Retinal pigment epithelial cell (primary cell): ENCODE measurements at regions not wholly inside any gene's neighbourhood (a gene's known extent, or its start where the extent isn't known, plus 50 kb on each side); places are given as distances from the start of the nearest gene placed in this dataset.

Experiments
- DNase-seq: peaks from one replicate; pipeline ENCODE4 v3.0.0-alpha.2; 2010; ENCODE audit warnings: low read depth
- H3K4me3 ChIP-seq: 2 replicates; pipeline ENCODE4 v1.5.1; 2011; ENCODE audit warnings: mild to moderate bottlenecking, low read length, control low read depth, moderate library complexity
- CTCF ChIP-seq: conservative IDR thresholded peaks from 2 replicates; pipeline ENCODE4 v1.5.1; 2011; ENCODE audit warnings: low read depth, low read length, control low read depth, inconsistent platforms

DNA sequence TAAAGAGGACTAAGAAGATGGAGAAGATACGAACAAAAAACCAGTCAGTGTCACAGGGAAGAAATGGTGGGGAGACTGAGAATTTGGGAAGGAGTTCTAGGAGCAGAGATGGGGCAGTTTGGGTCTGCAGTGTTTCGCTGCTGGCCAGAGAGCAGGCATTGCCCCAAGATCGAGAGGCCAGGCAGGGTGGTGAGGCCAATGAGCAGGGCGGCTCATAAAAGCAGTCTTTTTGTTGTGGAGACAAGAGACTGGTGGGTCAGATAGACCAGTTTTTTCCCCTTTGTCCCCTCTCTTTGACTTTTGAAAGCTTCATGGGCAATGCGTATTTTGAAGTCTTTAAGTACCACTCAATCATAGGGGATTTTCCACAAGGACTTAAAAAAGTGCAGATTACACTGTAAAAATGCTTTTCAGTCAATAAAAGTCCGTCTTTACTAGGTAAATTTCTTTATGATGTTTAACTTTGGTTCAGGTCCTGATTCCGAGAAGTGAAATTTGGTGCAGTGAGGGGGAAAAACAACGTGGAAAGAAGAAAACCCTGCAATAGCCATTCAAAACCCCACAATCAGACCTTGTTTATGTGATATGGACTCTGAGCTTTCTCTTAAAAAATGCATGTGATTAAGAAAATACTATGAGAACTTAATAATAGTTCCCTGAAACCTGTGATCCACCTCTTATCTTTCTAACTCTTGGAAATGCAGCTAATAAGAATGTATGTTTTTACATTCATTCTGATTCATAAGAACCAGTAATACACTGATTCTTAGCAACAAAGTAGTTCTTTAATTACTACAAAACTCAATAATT is 338.9 kb downstream of the KLF5 start:
- H3K4me3 ChIP-seq = no peak overlapping the region
- no peak for TF ChIP-seq CTCF
- no peak for DNase-seq

GRCh38 chr13:73394066-73394465 is 335.3 kb downstream of the KLF5 start:
- DNase-seq = no peak
- no peak overlapping the region for H3K4me3 ChIP-seq
- no peak for TF ChIP-seq CTCF

GRCh38 chr13:73390100-73390499 is 331.3 kb downstream of the KLF5 start:
- TF ChIP-seq CTCF = no peak
- H3K4me3 ChIP-seq = no peak overlapping the region
- DNase-seq = no peak

DNA sequence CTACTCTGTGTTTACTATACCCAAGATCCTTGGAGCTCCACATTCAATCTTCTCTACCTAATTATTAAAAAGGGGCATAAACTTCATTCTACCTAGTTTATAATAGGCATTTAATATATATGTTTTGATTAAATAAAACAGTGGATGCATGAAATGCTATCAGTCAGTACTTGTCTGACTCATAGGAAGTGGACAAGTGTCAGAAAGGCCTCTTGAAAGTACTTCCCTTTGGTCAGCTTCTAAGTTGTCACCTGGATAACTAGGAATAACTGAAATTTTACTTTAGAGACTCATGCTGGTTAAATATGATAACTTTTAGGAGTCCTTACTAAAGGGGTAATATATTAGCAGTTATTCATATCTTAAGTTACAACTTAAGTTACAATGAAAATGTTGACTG is 329.8 kb downstream of the KLF5 start:
- TF ChIP-seq CTCF = no peak
- no peak for DNase-seq
- no peak overlapping the region for H3K4me3 ChIP-seq

DNA sequence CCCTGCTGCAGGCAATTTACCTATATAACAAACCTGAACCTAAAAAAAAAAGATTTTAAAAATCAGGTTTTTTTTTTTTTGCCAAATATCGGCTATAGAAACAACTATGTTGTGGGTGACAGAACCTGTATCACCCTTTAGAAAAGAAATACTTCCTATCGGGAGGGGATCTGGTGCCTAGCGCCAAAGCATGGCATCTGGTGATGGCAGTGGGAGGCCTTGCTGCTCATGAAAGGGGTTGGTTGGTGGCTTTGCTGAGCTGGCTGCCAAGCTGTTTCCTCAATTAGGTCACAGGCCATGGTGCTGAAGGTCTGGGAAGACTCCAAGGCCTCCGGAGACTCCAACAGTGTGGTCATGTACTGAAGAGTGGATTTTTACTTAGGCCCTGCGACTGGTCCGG is 328.5 kb downstream of the KLF5 start:
- no peak for TF ChIP-seq CTCF
- no peak overlapping the region for H3K4me3 ChIP-seq
- no peak for DNase-seq

DNA sequence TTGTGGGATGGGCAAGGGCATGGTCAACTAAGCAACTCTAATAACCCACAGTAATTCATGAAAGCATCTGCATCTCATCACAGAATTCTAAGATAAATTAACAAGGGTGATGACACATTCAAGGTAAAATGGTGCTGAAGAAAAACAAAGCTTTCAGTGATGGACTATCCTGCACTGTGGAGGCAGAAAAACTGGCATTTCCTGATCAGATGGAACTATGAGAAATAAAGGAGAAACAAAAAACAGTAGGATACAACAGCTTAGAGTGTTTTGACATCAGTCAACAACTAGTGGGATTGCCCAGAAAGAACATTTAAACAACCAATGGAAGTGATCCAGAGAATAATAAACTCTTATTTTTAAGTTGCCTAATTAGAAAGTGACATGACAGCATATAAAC is 327.0 kb downstream of the KLF5 start:
- H3K4me3 ChIP-seq = no peak overlapping the region
- no peak for DNase-seq
- no peak for TF ChIP-seq CTCF
